ENCODE measurements at regions not wholly inside any gene's neighbourhood (a gene's known extent, or its start where the extent isn't known, plus 50 kb on each side); places are given as distances from the start of the nearest gene placed in this dataset.

GRCh38 chr3:162132981-162133380 is 636.4 kb downstream of the OTOL1 start:
- H3K9ac ChIP-seq (ENCODE audit: insufficient read depth, low read length, poor library complexity, severe bottlenecking), result no peak overlapping the region
- DNase-seq, result no peak
- intact Hi-C loops (cut with micrococcal nuclease), result no loop called here
- no peaks in the 10 kb centered on the region for H3K36me3 ChIP-seq (replicated peaks in 1 of 2; ENCODE audit: control insufficient read depth in 1 of 2, insufficient read depth in 2 of 2, low read length in 2 of 2)
- Mint-ChIP-seq H3K27me3 (ENCODE audit: low read depth in 3 of 3) (no peaks in the 10 kb centered on the region), H3K36me3 (no peaks in the 10 kb centered on the region), H3K9me3 (no peaks in the 10 kb centered on the region), H3K27ac (no peak overlapping the region), H3K4me1 (no peaks in the 10 kb centered on the region), H3K4me3 (no peak overlapping the region)
- H3K4me1 ChIP-seq (ENCODE audit: control insufficient read depth in 1 of 2, insufficient read depth in 2 of 2, low read length in 2 of 2), result no peaks in the 10 kb centered on the region
- no peaks in the 10 kb centered on the region for H4K20me1 ChIP-seq (ENCODE audit: insufficient read depth, low read length)
- H3K27ac ChIP-seq (ENCODE audit: low read depth in 1 of 2, low read length in 2 of 2), result no peak overlapping the region
- H3K9me3 ChIP-seq (replicated peaks in 1 of 2; ENCODE audit: control insufficient read depth in 1 of 2, insufficient read depth in 1 of 2, low read length in 2 of 2), result no peaks in the 10 kb centered on the region
- no peak overlapping the region for H2AFZ ChIP-seq (ENCODE audit: insufficient read depth, low read depth, low read length, poor library complexity, severe bottlenecking)
- no peak for TF ChIP-seq CTCF (IDR thresholded peaks at IDR 0.05)
- H3K79me2 ChIP-seq (ENCODE audit: insufficient read depth, low read length), result no peaks in the 10 kb centered on the region
- H3K27me3 ChIP-seq (ENCODE audit: control insufficient read depth in 2 of 2, insufficient read depth in 2 of 2, low read length in 2 of 2), result no peaks in the 10 kb centered on the region
- no peak overlapping the region for H3K4me3 ChIP-seq (replicated peaks in 1 of 3; ENCODE audit: low read depth in 2 of 3, low read length in 3 of 3)
- no peak overlapping the region for H3K4me2 ChIP-seq (replicated peaks; ENCODE audit: extremely low read depth, low read length, poor library complexity, severe bottlenecking)

GRCh38 chr3:162134571-162134970 is 638.0 kb downstream of the OTOL1 start:
- no peaks in the 10 kb centered on the region for H3K9me3 ChIP-seq (replicated peaks in 1 of 2; ENCODE audit: control insufficient read depth in 1 of 2, insufficient read depth in 1 of 2, low read length in 2 of 2)
- no peaks in the 10 kb centered on the region for H3K79me2 ChIP-seq (ENCODE audit: insufficient read depth, low read length)
- no peak for DNase-seq
- TF ChIP-seq CTCF (IDR thresholded peaks at IDR 0.05), result no peak
- Mint-ChIP-seq H3K4me1 (no peaks in the 10 kb centered on the region), H3K27ac (no peak overlapping the region), H3K27me3 (ENCODE audit: low read depth in 3 of 3) (no peaks in the 10 kb centered on the region), H3K36me3 (no peaks in the 10 kb centered on the region), H3K4me3 (no peak overlapping the region), H3K9me3 (no peaks in the 10 kb centered on the region)
- intact Hi-C loops (cut with micrococcal nuclease), result no loop called here
- no peak overlapping the region for H3K27ac ChIP-seq (ENCODE audit: low read depth in 1 of 2, low read length in 2 of 2)
- H2AFZ ChIP-seq (ENCODE audit: insufficient read depth, low read depth, low read length, poor library complexity, severe bottlenecking), result no peak overlapping the region
- H3K9ac ChIP-seq (ENCODE audit: insufficient read depth, low read length, poor library complexity, severe bottlenecking), result no peak overlapping the region
- no peak overlapping the region for H3K4me3 ChIP-seq (replicated peaks in 1 of 3; ENCODE audit: low read depth in 2 of 3, low read length in 3 of 3)
- H3K4me2 ChIP-seq (replicated peaks; ENCODE audit: extremely low read depth, low read length, poor library complexity, severe bottlenecking), result peak overlapping the region; percentile 10
- no peaks in the 10 kb centered on the region for H4K20me1 ChIP-seq (ENCODE audit: insufficient read depth, low read length)
- no peaks in the 10 kb centered on the region for H3K4me1 ChIP-seq (ENCODE audit: control insufficient read depth in 1 of 2, insufficient read depth in 2 of 2, low read length in 2 of 2)
- WGBS (ENCODE audit: insufficient coverage), result 50% methylated on average over 1 of the region's 4 CpGs
- H3K27me3 ChIP-seq (ENCODE audit: control insufficient read depth in 2 of 2, insufficient read depth in 2 of 2, low read length in 2 of 2), result no peaks in the 10 kb centered on the region
- H3K36me3 ChIP-seq (replicated peaks in 1 of 2; ENCODE audit: control insufficient read depth in 1 of 2, insufficient read depth in 2 of 2, low read length in 2 of 2), result no peaks in the 10 kb centered on the region

All from CD14-positive monocyte (primary cell).